Ishikawa (cell line): ENCODE measurements at regions not wholly inside any gene's neighbourhood (a gene's known extent, or its start where the extent isn't known, plus 50 kb on each side); places are given as distances from the start of the nearest gene placed in this dataset.

ENCODE experiments used
- CEBPB ChIP-seq: IDR thresholded peaks from 2 replicates; pipeline ENCODE4 v1.6.1; 2012
- CREB1 ChIP-seq: IDR thresholded peaks from 2 replicates; pipeline ENCODE4 v1.6.1; 2012; ENCODE audit warnings: low read depth
- EGR1 ChIP-seq: IDR thresholded peaks from 2 replicates; pipeline ENCODE4 v1.6.1; 2012
- EP300 ChIP-seq: IDR thresholded peaks from 2 replicates; pipeline ENCODE4 v1.6.1; 2012; ENCODE audit warnings: borderline replicate concordance
- FOXM1 ChIP-seq: IDR thresholded peaks from 2 replicates; pipeline ENCODE4 v1.6.1; 2012; ENCODE audit warnings: low read depth, borderline replicate concordance
- MAX ChIP-seq: IDR thresholded peaks from 2 replicates; pipeline ENCODE4 v1.6.1; 2012
- NFIC ChIP-seq: IDR thresholded peaks from 2 replicates; pipeline ENCODE4 v1.6.1; 2012
- RAD21 ChIP-seq: IDR thresholded peaks from 2 replicates; pipeline ENCODE4 v1.6.1; 2012; ENCODE audit warnings: low read depth
- TAF1 ChIP-seq: IDR thresholded peaks from 2 replicates; pipeline ENCODE4 v1.6.1; 2012; ENCODE audit warnings: low read depth, mild to moderate bottlenecking
- TCF12 ChIP-seq: IDR thresholded peaks from 2 replicates; pipeline ENCODE4 v1.6.1; 2012; ENCODE audit warnings: low read depth
- TEAD4 ChIP-seq: IDR thresholded peaks from 2 replicates; pipeline ENCODE4 v1.6.1; 2012
- USF1 ChIP-seq: IDR thresholded peaks from 2 replicates; pipeline ENCODE4 v1.6.1; 2012
- YY1 ChIP-seq: IDR thresholded peaks from 2 replicates; pipeline ENCODE4 v1.6.1; 2012; ENCODE audit warnings: low read depth
- ZBTB7A ChIP-seq: IDR thresholded peaks from 2 replicates; pipeline ENCODE4 v1.6.1; 2012; ENCODE audit warnings: low read depth
- TF ChIP-seq, protein P1 (sequence below): IDR thresholded peaks from 2 replicates; pipeline ENCODE4 v1.6.1; 2012; ENCODE audit warnings: low read depth, mild to moderate bottlenecking

GRCh38 chr21:15592271-15592860 is 137.4 kb upstream of the USP25 start:
- TF ChIP-seq EGR1 (no peak), NFIC (no peak), YY1 (no peak), TEAD4 (no peak), FOXM1 (no peak), RAD21 (peak; percentile 83)
- TF ChIP-seq, protein P1, sequence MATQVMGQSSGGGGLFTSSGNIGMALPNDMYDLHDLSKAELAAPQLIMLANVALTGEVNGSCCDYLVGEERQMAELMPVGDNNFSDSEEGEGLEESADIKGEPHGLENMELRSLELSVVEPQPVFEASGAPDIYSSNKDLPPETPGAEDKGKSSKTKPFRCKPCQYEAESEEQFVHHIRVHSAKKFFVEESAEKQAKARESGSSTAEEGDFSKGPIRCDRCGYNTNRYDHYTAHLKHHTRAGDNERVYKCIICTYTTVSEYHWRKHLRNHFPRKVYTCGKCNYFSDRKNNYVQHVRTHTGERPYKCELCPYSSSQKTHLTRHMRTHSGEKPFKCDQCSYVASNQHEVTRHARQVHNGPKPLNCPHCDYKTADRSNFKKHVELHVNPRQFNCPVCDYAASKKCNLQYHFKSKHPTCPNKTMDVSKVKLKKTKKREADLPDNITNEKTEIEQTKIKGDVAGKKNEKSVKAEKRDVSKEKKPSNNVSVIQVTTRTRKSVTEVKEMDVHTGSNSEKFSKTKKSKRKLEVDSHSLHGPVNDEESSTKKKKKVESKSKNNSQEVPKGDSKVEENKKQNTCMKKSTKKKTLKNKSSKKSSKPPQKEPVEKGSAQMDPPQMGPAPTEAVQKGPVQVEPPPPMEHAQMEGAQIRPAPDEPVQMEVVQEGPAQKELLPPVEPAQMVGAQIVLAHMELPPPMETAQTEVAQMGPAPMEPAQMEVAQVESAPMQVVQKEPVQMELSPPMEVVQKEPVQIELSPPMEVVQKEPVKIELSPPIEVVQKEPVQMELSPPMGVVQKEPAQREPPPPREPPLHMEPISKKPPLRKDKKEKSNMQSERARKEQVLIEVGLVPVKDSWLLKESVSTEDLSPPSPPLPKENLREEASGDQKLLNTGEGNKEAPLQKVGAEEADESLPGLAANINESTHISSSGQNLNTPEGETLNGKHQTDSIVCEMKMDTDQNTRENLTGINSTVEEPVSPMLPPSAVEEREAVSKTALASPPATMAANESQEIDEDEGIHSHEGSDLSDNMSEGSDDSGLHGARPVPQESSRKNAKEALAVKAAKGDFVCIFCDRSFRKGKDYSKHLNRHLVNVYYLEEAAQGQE = no peak

GRCh38 chr21:15592957-15593356 is 136.8 kb upstream of the USP25 start:
- no peak for TF ChIP-seq TAF1
- no peak for TF ChIP-seq TEAD4
- TF ChIP-seq ZBTB7A = no peak
- TF ChIP-seq FOXM1 = no peak
- TF ChIP-seq EGR1 = no peak
- no peak for TF ChIP-seq USF1
- TF ChIP-seq NFIC = no peak
- TF ChIP-seq RAD21 = no peak
- no peak for TF ChIP-seq MAX
- no peak for TF ChIP-seq CREB1
- no peak for TF ChIP-seq CEBPB
- TF ChIP-seq YY1 = no peak
- TF ChIP-seq TCF12 = no peak
- TF ChIP-seq EP300 = no peak
- TF ChIP-seq, protein P1 = no peak

DNA sequence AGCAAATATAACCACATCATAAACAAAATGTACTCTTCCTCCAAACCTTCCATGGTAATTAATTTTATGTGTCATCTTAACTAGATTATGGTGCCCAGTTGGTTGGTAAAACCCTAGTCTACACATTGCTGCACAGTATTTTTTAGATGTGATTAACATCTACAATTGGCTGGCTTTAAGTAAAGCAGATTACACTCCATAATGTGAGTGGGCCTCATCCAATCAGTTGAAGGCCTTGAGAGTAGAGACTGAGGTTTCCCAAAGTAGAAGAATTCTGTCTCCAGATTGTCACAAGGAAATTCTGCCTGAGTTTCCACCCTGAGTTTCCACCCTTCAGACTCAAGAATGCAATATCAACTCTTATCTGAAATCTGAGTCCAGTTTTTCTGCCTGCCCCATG is 128.4 kb upstream of the USP25 start:
- TF ChIP-seq TEAD4 (no peak), TAF1 (no peak), CREB1 (no peak), TCF12 (no peak), EP300 (no peak), FOXM1 (no peak), YY1 (no peak), MAX (no peak), CEBPB (no peak), NFIC (no peak), ZBTB7A (no peak), RAD21 (no peak), USF1 (no peak), EGR1 (no peak)
- TF ChIP-seq, protein P1 = no peak

- TF ChIP-seq TEAD4 (peak; percentile 98), CREB1 (no peak), RAD21 (peak; percentile 9; the same call in 1 of the 2 replicates), YY1 (0 out of 2 replicates have a peak, but pooled peaks have one; percentile 31), CEBPB (peak; percentile 87), FOXM1 (peak; percentile 59; the same call in 1 of the 2 replicates), ZBTB7A (no peak), MAX (peak; percentile 36; the same call in 1 of the 2 replicates), TAF1 (no peak), EP300 (peak; percentile 81), EGR1 (no peak), TCF12 (peak; percentile 62), NFIC (peak; percentile 90), USF1 (no peak)
- TF ChIP-seq, protein P1 = no peak
Observed at GRCh38 chr21:15604413-15604812, 125.4 kb upstream of the USP25 start.
